Common myeloid progenitor, CD34-positive (primary cell): ENCODE measurements at regions not wholly inside any gene's neighbourhood (a gene's known extent, or its start where the extent isn't known, plus 50 kb on each side); places are given as distances from the start of the nearest gene placed in this dataset.

Experiments
- CTCF ChIA-PET: fragments of 350-600 bp; sonication (Branson Sonifier 250); formaldehyde crosslinking; loops from one replicate; lab custom pipeline; 2021; ENCODE audit warnings: antibody characterized with exemption; lab: Charles Lee
- POLR2A ChIA-PET: fragments of 350-600 bp; sonication (Branson Sonifier 250); formaldehyde crosslinking; loops from one replicate; lab custom pipeline; 2021; ENCODE audit warnings: antibody characterized with exemption; lab: Charles Lee
- DNase-seq, 3 donors: peaks; one replicate each; pipeline versions ENCODE4 v3.0.0 to v3.0.0-alpha.2; 2013
- H3K27ac ChIP-seq, 2 experiments: 1 replicate in 1 of 2; 2 replicates in 1 of 2; pipeline ENCODE4 v1.7.0; 2013; ENCODE audit warnings: inconsistent platforms in 2 of 2, low read length in 2 of 2, mild to moderate bottlenecking in 2 of 2, low read depth in 1 of 2, moderate library complexity in 1 of 2; ENCODE audit not compliant: severe bottlenecking in 2 of 2, insufficient read depth in 1 of 2, poor library complexity in 1 of 2
- H3K27me3 ChIP-seq, 5 experiments: replicated peaks in 2 of 5; 1 replicate in 3 of 5; 2 replicates in 2 of 5; pipeline versions ENCODE4 v1.6.1 to v1.7.0; 2013; ENCODE audit warnings: low read length in 4 of 5, mild to moderate bottlenecking in 2 of 5, moderate library complexity in 2 of 5, inconsistent platforms in 1 of 5; ENCODE audit not compliant: insufficient read depth in 5 of 5, control insufficient read depth in 4 of 5
- H3K36me3 ChIP-seq, 4 experiments: 1 replicate in 2 of 4; 2 replicates in 2 of 4; pipeline versions ENCODE4 v1.6.1 to v1.7.0; 2013; ENCODE audit warnings: low read length in 3 of 4, control low read depth in 1 of 4, mild to moderate bottlenecking in 1 of 4; ENCODE audit not compliant: control insufficient read depth in 4 of 4, insufficient read depth in 4 of 4
- H3K4me1 ChIP-seq, 4 experiments: 1 replicate in 3 of 4; 2 replicates in 1 of 4; pipeline versions ENCODE4 v1.6.1 to v1.7.1; 2013; ENCODE audit warnings: low read length in 3 of 4, mild to moderate bottlenecking in 3 of 4, control low read depth in 1 of 4, inconsistent platforms in 1 of 4, moderate library complexity in 1 of 4; ENCODE audit not compliant: control insufficient read depth in 4 of 4, insufficient read depth in 4 of 4; ENCODE audit errors: control extremely low read depth in 1 of 4
- H3K4me3 ChIP-seq, 7 experiments: 1 replicate in 4 of 7; 2 replicates in 3 of 7; pipeline versions ENCODE4 v1.5.1 to v1.7.0; 2013; ENCODE audit warnings: mild to moderate bottlenecking in 7 of 7, low read length in 6 of 7, moderate library complexity in 6 of 7, inconsistent platforms in 2 of 7, low read depth in 2 of 7, control low read depth in 1 of 7; ENCODE audit not compliant: insufficient read depth in 4 of 7, control insufficient read depth in 1 of 7; ENCODE audit errors: extremely low read depth in 1 of 7
- H3K9me3 ChIP-seq, 5 experiments: 1 replicate in 4 of 5; 2 replicates in 1 of 5; pipeline versions ENCODE4 v1.6.1 to v1.7.1; 2013; ENCODE audit warnings: low read length in 4 of 5, mild to moderate bottlenecking in 2 of 5, inconsistent platforms in 1 of 5, low read depth in 1 of 5, moderate library complexity in 1 of 5; ENCODE audit not compliant: control insufficient read depth in 4 of 5, insufficient read depth in 2 of 5; ENCODE audit errors: control extremely low read depth in 1 of 5
- WGBS: methylation state at CpG from one replicate; pipeline ENCODE4 v1.1.5; 2013; ENCODE audit not compliant: insufficient coverage; 5-methylcytosine and 5-hydroxymethylcytosine counted together

- H3K4me1 ChIP-seq = no peaks in the 10 kb centered on the region
- H3K36me3 ChIP-seq = no peaks in the 10 kb centered on the region
- 100% methylated on average over 3 of the region's 3 CpGs for WGBS
- no peak overlapping the region for H3K27ac ChIP-seq
- ChIA-PET POLR2A (no interaction called here), CTCF (interaction anchor here (1.1 kb wide), 1 partner anchor 19 kb away, joined by 3 read pairs; no protein-coding TSS in a partner anchor)
- no peak overlapping the region for H3K4me3 ChIP-seq
- H3K27me3 ChIP-seq = peaks cover 0 to 11% (median 2%) of the 10 kb centered on the region in 5 experiments
- no peak for DNase-seq
- H3K9me3 ChIP-seq = no peaks in the 10 kb centered on the region
These were observed 125.8 kb upstream of the SLC25A48 start for GRCh38 chr5:135708481-135709207.

GRCh38 chr5:135707302-135707701 is 127.2 kb upstream of the SLC25A48 start:
- no peak overlapping the region for H3K4me3 ChIP-seq
- H3K27me3 ChIP-seq = peaks cover 0 to 14% (median 2%) of the 10 kb centered on the region in 5 experiments
- no peak for DNase-seq
- ChIA-PET POLR2A (no interaction called here), CTCF (interaction anchor here (1.1 kb wide), 1 partner anchor 18 kb away, joined by 3 read pairs; no protein-coding TSS in a partner anchor)
- 100% methylated on average over 5 of the region's 5 CpGs for WGBS
- no peaks in the 10 kb centered on the region for H3K4me1 ChIP-seq
- no peaks in the 10 kb centered on the region for H3K9me3 ChIP-seq
- no peaks in the 10 kb centered on the region for H3K36me3 ChIP-seq
- H3K27ac ChIP-seq = no peak overlapping the region

DNA sequence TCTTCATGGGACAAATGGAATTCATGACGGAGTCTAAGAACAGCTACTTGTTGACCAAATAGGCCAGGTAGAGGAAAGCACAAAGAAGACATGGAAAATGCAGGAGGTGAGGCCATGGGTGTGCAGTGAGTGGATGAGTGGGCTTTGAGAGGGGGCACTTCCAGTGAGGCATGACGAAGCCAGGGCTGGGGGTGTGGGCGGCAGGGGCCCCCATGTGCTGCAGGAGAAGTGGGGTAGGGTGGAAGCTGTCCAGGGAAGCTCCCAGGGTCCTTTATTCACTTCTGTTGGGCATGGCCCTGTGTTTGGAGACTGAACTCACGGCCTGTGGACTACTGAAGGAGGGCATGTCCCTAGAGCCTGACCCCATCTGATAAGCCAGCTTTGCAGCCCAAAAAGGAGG is 127.6 kb upstream of the SLC25A48 start:
- Histone ChIP-seq H3K9me3 (no peaks in the 10 kb centered on the region), H3K4me3 (no peak overlapping the region), H3K27ac (no peak overlapping the region), H3K27me3 (peaks cover 0 to 14% (median 2%) of the 10 kb centered on the region in 5 experiments), H3K4me1 (no peaks in the 10 kb centered on the region), H3K36me3 (no peaks in the 10 kb centered on the region)
- 100% methylated on average over 3 of the region's 4 CpGs for WGBS
- no peak for DNase-seq
- CTCF ChIA-PET = no interaction called here
- POLR2A ChIA-PET = no interaction called here

DNA sequence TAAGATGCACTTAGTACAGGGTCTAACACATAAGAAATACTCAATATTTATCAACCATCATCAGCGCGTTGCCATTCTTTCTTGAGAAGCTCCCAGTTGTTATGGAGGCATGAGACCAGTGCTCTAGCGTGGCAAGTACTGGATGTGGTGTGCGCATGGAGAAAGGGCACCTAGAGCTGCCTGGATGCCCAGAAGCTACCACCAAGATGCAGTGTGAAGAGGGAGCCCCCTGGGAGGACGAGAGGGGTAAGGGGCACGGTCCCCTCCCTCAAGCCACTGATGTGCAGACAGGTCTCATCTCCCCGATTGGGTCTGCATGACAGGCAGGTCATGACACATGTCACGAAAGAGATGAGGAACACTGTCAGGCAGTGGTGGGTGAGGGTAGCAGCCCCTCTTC is 127.7 kb upstream of the CXCL14 start:
- H3K27ac ChIP-seq = no peak overlapping the region
- peaks cover 0 to 12% (median 2%) of the 10 kb centered on the region in 5 experiments for H3K27me3 ChIP-seq
- no peaks in the 10 kb centered on the region for H3K4me1 ChIP-seq
- POLR2A ChIA-PET = no interaction called here
- DNase-seq = no peak
- no peaks in the 10 kb centered on the region for H3K36me3 ChIP-seq
- no peaks in the 10 kb centered on the region for H3K9me3 ChIP-seq
- no peak overlapping the region for H3K4me3 ChIP-seq
- 98% methylated on average over 8 of the region's 8 CpGs for WGBS
- CTCF ChIA-PET = no interaction called here

DNA sequence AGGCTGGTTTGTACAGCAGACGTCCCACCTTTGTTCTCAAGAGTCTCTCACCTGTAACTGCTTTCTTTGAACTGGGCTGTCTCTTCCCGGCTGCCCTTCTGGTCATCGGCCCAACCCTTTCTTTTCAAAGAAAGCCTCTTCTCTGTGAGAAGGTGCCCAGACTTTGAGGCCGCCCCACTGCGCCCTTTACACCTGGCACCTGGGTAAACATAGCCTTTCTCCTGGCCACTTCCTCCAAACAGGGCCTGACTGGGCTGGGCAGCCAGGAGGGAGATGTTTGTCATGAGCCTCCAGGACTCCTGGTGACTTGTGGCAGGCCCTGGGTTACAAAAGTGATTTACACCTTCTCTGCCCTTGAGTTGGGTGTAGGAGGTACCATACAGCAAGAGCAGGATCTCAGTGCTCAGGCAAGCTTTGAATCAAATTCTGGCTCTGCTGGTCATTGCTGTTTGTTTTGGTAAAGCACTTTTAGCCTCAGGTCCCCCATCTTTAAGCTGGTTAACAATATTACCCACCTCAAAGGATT is 127.2 kb upstream of the CXCL14 start:
- H3K4me3 ChIP-seq = no peak overlapping the region
- H3K27me3 ChIP-seq = peaks cover 0 to 9% (median under 1%) of the 10 kb centered on the region in 5 experiments
- H3K36me3 ChIP-seq = no peaks in the 10 kb centered on the region
- DNase-seq = no peak
- H3K4me1 ChIP-seq = no peaks in the 10 kb centered on the region
- H3K9me3 ChIP-seq = no peaks in the 10 kb centered on the region
- WGBS = 78% methylated on average over 5 of the region's 5 CpGs
- ChIA-PET CTCF (no interaction called here), POLR2A (no interaction called here)
- H3K27ac ChIP-seq = no peak overlapping the region

GRCh38 chr5:135705141-135705631 is 126.4 kb upstream of the CXCL14 start:
- POLR2A ChIA-PET = no interaction called here
- Histone ChIP-seq H3K4me1 (no peaks in the 10 kb centered on the region), H3K36me3 (no peaks in the 10 kb centered on the region), H3K4me3 (no peak overlapping the region), H3K9me3 (no peaks in the 10 kb centered on the region), H3K27ac (no peak overlapping the region), H3K27me3 (peaks cover 0 to 9% (median 0%) of the 10 kb centered on the region in 5 experiments)
- WGBS = 61% methylated on average over 4 of the region's 5 CpGs
- no peak for DNase-seq
- CTCF ChIA-PET = no interaction called here

DNA sequence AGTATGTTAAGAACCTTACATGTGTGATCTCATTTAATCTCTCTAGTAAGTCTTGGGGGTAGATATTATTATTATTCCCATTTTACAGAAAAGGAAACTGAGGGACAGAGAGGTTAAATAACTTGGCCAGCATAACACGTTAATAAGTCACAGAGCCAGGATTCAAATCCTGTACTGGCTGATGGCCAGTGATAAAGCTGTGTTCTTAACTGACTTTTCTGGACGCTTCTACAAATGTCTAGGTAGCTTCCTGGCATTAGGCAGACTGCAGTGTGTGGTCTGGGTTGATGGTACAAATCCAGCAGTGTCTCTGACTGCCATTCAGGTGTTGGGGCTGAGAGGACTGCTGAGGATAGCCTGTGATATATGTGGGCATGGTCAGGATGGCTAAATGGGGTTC is 125.8 kb upstream of the CXCL14 start:
- no peak overlapping the region for H3K4me3 ChIP-seq
- H3K36me3 ChIP-seq = no peaks in the 10 kb centered on the region
- ChIA-PET CTCF (no interaction called here), POLR2A (no interaction called here)
- H3K4me1 ChIP-seq = no peaks in the 10 kb centered on the region
- H3K27me3 ChIP-seq = peaks cover 0 to 9% (median 0%) of the 10 kb centered on the region in 5 experiments
- WGBS = 100% methylated on average over 1 of the region's 2 CpGs
- no peak overlapping the region for H3K27ac ChIP-seq
- DNase-seq = no peak
- no peaks in the 10 kb centered on the region for H3K9me3 ChIP-seq
